GM19035 (cell line): ENCODE measurements at regions not wholly inside any gene's neighbourhood (a gene's known extent, or its start where the extent isn't known, plus 50 kb on each side); places are given as distances from the start of the nearest gene placed in this dataset.
"Not testable (repeated sequence)": the region's sequence is repeated elsewhere in the genome, so short reads cannot be mapped to it uniquely, and the experiment has no call there.

ENCODE experiments used
- ATAC-seq: cut with Tn5 transposase; IDR thresholded peaks from one replicate; pipeline ENCODE4 v1.9.1; 2021; ENCODE audit not compliant: unreplicated experiment

DNA sequence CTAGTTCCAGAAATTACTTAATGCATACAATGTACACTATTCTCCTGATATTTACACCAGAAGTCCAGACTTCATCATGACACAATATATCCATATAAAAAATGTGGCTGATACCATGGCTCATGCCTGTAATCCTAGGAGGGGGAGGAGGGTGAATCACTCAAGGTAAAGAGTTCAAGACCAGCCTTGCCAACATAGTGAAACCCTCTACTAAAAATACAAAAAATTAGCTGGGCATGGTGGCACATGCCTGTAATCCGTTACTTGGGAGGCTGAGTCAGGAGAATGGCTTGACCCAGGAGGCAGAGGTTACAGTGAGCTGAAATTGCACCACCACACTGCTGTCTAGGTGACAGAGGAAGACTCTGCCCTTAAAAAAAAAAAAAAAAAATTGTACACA, 192.5 kb upstream of the HSFY2 start:
- ATAC-seq, result no peak

DNA sequence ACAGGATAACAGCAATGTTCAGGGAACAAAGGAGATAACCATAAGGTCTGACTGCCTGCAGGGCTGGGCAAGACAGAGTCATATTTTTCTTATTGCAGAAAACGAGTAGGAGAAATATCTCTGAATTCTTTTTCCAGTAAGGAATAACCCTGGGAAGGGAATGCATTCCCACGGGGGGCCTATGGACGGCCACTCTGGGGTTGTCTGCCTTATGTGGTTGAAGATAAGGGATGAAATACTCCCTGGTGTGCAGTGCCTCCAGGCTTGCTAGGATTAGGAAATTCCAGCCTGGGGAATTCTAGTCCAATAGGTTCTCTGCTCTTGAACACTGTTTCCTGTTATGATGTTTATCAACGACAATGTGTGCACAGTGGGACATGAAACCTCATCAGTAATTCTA, 185.3 kb upstream of the HSFY2 start:
- no peak for ATAC-seq

DNA sequence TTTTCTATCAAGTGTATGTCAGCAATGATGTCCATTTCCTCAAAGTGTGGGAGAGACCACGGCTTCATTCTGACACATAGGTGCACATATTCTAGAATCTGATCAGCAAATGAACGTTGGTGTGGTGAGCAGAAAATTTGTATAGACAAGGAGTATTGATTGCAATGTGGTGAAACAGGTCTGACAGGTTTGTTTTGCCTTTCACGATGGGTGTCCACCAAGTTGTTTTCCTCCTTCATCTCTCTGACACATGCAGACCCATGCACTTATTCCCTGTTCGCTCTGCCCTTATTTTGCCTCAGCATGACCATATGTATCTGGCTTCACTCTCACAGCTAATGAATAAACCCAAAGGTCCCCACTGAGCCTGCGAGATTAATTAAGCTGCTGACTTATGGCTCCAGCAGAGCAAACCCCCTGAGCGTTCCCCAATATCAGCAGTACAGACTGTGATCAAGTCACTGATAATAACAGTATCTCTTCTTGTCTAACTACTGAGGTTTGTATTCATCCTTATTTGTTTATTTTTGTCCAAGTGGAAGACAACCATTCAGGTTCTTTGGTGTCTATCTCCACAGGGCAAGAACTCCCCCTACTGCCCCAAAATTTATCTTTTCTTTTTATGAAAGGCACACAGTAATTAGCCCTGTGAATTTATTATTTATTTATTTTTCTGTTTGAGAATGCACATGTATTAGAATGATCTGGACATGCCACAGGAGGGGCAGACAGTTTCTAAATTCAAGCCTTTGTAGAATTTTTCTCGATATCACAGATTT, 178.3 kb upstream of the HSFY2 start:
- no peak for ATAC-seq

DNA sequence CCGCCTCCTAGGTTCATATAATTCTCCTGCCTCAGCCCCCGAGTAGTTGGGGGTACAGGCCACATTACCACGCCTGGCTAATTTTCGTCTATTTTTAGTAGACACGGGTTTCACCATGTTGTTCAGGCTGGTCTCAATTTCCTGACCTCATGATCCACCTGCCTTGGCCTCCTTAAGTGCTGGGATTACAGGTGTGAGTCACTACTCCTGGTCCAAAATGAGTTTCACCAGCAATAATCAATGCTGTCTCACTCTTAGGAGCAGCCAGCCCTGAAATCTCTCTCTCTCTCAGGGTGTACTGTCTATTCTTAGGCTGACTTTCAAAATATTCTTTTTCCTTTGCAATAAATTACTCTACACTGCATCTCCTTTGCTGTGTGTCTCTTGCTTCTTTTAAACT, 177.5 kb upstream of the HSFY2 start:
- ATAC-seq, result peak; percentile 50

DNA sequence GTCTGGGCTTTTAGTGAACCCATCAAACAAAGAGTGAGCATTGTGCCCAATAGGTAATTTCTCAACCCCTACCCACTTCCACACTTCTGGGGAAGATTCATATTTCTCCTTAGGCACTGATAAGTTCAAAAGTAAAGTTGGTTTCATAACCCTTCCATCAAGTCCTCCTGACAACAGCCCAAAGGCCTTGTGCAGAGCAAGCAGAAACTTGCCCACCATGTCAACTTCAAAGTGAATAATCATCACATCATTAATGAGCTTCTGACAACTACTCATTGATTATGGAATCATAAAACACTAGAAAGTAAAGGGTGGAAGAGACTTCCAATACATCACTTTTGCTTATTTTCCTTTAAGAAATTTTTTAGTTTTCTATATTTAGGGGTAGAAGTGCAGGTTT, 163.3 kb upstream of the HSFY2 start:
- no peak for ATAC-seq

DNA sequence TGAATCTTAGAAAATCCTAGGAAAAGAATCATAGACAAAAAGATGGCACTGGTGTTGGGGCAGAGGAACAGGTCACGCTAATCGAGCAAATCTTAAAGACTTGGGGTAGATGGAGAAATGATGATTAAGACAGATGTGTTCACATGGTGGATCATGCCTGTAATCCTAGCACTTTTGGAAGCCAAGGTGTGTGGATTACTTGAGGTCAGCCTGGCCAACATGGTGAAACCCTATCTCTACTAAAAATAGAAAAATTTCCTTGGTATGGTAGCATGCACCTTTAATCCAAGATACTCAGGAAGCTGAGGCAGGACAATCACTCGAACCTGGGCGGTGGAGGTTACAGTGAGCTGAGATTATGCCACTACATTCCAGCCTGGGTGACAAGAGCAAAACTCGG, 145.7 kb upstream of the HSFY2 start:
- ATAC-seq, result no peak

DNA sequence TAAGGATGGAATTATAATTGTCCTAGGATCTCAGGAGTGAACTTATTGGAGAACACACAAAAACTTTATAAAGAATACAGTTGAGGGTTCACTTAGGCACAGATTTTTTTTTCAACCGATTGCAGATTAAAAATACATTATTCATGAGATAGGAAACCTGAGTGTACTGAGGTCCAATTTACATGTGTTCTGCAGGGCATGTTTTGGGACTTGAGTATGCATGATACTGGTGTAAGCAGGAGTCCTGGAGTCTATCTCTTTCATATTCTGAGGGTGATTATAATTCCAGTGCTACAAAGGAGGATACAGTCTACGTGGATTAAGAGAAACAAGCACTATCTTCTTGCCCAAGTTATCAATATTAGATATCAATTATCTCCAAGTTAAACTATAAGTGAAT, 139.3 kb upstream of the HSFY2 start:
- no peak for ATAC-seq

DNA sequence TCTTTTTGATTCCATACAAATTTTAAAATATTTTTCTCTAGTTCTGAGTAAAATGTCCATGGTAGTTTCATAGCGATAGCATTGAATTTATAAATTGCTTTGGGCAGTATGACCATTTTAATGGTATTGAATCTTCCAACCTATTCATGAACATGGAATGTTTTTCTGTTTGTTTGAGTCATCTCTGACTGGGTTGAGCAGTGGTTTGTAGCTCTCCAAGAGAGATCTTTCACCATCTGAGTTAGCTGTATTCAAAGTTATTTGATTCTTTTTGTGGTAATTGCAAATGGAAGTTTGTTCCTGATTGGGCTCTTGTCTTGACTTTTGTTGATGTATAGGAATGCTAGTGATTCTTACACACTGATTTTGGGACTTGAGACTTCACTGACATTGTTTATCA, 136.3 kb upstream of the HSFY2 start:
- no peak for ATAC-seq

DNA sequence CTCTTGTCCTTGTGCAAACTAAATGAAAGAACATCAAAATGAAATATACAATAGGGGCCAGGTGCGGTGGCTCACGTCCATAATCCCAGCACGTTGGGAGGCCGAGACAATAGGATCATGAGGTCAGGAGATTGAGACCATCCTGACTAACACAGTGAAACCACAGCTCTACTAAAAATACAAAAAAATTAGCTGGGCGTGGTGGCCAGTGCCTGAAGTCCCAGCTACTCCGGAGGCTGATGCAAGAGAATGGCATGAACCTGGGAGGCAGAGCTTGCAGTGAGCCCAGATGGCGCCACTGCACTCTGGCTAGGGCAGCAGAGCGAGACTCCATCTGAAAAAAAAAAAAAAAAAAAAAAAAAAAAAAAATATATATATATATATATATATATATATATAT, 132.7 kb upstream of the HSFY2 start:
- ATAC-seq, result not testable (repeated sequence)

DNA sequence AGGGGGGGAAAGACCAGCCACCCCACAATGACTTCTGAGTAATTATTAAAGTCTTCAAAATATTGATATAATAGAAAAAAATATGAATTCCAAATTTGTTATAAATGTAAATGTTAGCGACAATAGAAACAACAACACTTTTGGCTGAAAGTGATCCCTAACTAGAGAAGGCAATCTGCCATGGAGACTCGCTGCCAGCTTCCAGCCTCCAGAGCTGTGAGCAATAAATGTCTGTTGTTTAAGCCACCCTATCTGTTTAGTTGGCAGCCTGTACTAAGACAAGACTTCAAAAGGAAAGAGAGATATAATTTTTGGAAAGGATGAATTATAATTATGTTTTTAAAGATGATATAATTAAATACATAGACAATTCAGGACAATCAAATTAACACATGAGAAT, 130.8 kb upstream of the HSFY2 start:
- no peak for ATAC-seq

DNA sequence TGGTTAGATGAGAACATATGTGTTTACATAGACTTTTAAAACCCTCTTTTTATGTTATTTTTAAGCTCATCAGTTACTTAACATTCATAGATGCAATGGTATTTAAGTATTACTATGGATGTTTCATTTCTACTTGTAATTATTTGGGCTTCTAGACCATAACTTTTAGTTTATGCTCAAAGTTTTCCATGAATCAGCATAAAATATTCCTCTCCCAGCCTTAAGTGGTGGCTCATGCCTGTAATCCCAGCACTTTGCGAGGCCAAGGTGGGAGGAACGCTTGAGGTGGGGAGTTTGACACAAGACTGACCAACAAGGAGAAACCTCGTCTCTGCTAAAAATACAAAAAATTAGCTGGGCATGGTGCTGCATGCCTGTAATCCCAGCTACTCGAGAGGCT, 118.5 kb upstream of the HSFY2 start:
- no peak for ATAC-seq

DNA sequence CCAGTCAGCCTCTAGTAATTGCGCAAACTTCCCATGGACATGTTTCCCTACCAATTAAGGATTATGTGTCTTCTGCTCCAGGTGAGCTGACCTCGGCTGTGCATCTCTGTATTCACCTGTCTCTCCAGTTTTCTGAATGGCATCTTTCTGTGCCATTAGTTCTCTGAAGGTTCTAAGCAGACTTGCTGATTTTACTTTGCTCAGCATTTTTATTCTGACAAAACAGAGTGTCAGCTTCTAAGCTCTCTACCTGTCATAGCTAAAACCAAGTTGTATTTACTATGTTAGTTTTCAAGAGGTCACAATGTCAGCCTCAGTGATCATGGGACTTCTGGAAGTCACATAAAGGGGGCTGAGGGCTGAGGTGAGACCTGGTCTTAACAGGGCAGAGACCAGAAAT, 116.0 kb upstream of the HSFY2 start:
- ATAC-seq, result no peak

DNA sequence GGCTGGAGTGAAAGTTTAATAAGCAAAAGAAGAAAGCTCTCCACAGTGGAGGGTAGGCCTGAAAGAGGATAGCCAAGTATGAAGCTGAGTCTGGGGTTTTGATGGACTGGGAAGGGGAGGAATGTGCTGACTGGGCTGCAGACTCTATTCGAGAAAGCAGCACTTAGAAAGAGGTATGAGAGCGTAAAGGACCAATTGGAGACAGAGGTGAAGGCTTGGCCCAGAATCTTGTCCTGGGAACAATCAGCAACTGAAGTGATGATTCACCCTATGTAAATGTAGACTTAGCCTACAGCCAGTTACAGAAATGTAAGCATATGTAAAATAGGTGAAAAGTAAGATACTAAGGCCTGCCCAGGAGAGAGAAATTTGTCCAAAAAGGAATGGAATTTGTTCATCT, 111.2 kb upstream of the HSFY2 start:
- ATAC-seq, result no peak

DNA sequence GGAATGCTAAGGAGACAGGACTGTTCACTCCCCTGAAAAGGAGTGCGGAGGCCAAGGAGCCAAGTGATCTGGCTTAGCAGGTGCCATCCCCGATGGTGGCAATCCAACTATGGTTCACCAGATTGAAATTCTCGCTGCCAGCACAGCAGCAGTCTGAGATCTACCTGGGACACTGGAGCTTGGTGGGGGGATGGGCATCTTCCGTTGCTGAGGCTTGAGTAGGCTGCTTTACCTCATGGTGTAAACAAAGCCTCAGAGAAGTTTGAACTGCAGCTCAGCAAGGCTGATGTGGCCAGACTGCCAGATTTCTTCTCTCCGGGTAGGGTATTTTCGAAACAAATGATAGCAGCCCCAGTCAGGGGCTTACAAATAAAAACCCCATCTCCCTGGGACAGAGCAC, 95.6 kb upstream of the HSFY2 start:
- ATAC-seq, result not testable (repeated sequence)

DNA sequence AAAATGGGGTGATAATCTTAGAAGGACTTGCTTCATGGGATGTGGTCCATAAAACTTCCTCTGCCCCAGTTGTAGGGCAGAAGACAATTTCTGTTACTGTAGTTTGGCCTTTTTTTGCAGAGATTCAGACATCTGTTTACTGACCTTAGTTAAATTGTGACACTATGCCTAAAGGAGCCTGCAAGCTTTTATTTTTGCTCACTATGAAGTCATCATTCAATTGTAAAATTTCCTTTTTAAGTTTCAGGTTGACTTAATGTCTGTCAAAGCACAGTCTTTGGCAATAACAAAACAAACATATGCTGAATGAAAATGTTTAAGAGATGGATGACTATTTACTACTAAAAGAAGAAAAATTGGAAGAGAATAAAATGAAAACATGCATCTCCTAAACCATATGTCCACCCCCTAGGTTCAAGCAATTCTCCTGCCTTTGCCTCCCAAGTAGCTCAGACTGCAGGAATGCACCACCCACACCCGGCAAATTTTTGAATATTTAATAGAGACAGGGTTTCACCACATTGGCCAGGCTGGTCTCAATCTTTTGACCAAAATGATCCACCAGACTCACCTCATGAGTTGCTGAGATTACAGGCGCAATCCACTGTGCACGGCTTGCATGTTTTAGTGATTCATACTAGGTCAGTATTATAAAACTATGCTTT, 93.5 kb upstream of the HSFY2 start:
- ATAC-seq, result not testable (repeated sequence)

DNA sequence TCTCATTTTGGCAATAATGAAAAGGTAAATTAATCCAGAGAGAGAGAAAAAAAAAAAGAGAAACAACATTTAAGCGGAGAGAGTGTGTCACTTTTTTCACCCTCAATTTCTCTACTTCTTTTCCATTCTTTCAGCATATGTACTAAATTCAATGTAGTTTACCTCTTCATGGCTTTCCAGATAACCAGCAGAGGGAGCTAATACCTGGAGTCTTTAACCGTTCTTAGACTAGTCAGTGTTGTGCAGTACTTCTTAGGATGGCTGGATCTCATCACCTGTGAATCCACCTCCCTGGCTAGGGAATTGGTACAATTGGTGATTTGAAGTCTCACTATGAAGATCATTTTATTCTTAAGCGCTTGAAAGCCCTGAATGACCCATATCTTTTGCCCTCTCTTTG, 87.3 kb upstream of the HSFY2 start:
- ATAC-seq, result not testable (repeated sequence)

DNA sequence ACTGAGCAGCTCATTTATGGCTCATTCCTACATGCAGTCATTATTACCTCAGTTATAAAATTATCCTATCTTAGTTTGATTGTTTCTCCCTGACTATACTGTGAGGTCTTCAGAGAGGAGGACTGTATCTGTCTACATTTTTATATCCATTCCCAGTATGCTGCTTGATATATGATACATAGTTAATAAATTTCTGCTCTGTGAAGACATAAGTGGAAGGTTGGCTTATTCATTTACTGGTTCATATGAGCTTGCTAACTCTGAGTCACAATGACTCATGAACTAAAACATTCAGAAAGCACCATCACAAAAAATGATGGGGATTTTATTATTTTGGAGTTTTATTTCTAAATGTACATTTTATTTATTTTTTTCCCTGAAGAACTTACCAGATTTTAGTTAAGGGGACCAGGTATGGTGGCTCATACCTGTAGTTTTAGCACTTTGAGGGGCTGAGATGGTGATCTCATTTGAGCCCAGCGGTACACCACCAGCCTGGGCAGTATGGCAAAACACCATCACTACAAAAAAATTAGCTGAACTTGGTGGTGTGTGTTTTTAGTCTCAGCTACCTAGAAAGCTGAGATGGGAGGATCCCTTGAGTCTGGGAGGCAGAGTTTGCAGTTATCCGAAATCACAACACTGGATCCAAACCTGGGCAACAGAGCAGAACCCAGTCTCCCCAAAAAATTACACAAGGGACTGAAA, 85.1 kb upstream of the HSFY2 start:
- ATAC-seq, result not testable (repeated sequence)

DNA sequence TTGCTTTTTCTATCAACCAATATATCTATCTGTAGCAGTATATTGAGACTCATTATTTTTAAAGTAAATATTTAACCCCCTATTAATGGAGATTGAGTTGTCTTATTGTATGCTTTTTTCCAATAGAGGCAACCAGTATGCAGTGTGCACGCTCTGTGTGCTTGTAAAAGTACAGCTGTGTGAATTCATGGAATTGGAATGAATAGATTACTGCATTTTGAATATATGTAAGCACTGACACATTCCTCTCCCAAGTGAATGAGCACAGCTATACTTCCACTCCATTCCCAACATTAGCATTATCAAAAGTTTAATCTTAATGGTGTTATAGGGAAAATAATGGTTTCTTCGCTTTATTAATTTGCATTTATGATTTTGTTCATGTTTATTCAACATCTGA, 81.6 kb upstream of the HSFY2 start:
- ATAC-seq, result not testable (repeated sequence)

DNA sequence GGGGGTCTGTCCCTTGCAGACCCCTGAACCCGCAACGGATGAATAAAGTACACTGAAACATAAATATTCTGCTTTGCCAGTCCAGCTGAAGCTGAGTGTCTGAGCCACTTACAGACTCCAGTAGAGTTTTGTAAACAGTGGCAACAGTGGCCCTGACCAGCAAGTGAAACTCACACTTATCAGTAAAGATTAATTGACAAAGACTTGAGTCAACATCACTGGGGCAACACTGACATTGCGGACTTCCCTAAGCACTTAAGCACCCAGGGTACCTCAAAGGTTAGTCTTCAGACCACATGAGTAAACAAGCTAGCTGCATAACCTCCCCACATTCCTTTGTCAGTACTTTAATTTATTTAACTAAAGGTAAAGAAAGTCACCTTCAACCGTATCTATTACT, 79.8 kb upstream of the HSFY2 start:
- not testable (repeated sequence) for ATAC-seq

DNA sequence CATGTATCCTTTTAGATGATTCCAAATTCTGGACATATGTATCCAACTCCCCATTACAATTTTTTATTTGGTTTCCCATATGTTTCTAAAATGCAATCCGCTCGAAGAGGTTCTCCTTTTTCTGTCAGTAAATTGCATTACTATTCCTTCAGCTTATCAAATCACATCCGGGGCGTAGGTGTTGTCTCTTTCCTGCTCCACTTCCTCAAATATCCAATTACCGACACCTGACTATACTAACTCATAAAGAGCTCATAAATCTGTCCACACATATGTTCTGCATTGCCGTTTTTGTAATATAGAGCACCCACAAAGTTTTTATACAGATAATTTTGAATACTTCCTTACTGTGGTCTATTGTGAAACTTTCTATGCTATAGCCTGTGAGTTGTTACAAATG, 63.1 kb upstream of the HSFY2 start:
- not testable (repeated sequence) for ATAC-seq
